ENCODE measurements at regions not wholly inside any gene's neighbourhood (a gene's known extent, or its start where the extent isn't known, plus 50 kb on each side); places are given as distances from the start of the nearest gene placed in this dataset.

- H3K36me3 ChIP-seq, result no peaks in the 10 kb centered on the region
- ATAC-seq, result no peak
- peaks cover 0 to 13% (median 0%) of the 10 kb centered on the region in 12 donors for H3K9me3 ChIP-seq
- intact Hi-C loops (cut with DNase I), result no loop called here
- TF ChIP-seq POLR2A (IDR thresholded peaks at IDR 0.05) (no peak), CTCF (IDR thresholded peaks at IDR 0.05) (no peak)
- no peak for DNase-seq
- H3K27ac ChIP-seq, result no peak overlapping the region
- H3K4me1 ChIP-seq, result peaks cover 0 to 13% (median 0%) of the 10 kb centered on the region in 12 donors
- WGBS, 4 donors, result 78 to 87% (median 82%) methylated on average over 4 of the region's 4 CpGs
- no peak overlapping the region for H3K4me3 ChIP-seq
- no peaks in the 10 kb centered on the region for H3K27me3 ChIP-seq
Measured at GRCh38 chr1:87864676-87865075, 536.0 kb downstream of the LMO4 start.

- no peak for ATAC-seq
- TF ChIP-seq POLR2A (IDR thresholded peaks at IDR 0.05) (no peak), CTCF (IDR thresholded peaks at IDR 0.05) (no peak)
- Histone ChIP-seq H3K36me3 (no peaks in the 10 kb centered on the region), H3K4me1 (peaks cover 0 to 18% (median 0%) of the 10 kb centered on the region in 12 donors), H3K4me3 (no peak overlapping the region), H3K27ac (no peak overlapping the region), H3K27me3 (no peaks in the 10 kb centered on the region), H3K9me3 (peaks cover 0 to 13% (median 0%) of the 10 kb centered on the region in 12 donors)
- no peak for DNase-seq
- intact Hi-C loops (cut with DNase I), result no loop called here
- WGBS, 4 donors, result 86 to 88% (median 88%) methylated on average over 3 of the region's 3 CpGs
Measured at GRCh38 chr1:87866416-87866815, 537.7 kb downstream of the LMO4 start.

GRCh38 chr1:87867626-87868025, 538.9 kb downstream of the LMO4 start:
- Histone ChIP-seq H3K27me3 (no peaks in the 10 kb centered on the region), H3K36me3 (no peaks in the 10 kb centered on the region), H3K4me1 (peaks cover 0 to 18% (median 0%) of the 10 kb centered on the region in 12 donors), H3K27ac (no peak overlapping the region), H3K9me3 (peaks cover 0 to 13% (median 0%) of the 10 kb centered on the region in 12 donors), H3K4me3 (no peak overlapping the region)
- DNase-seq (no peak), ATAC-seq (peak in 1 of 4 donors; percentile 18)
- intact Hi-C loops (cut with DNase I), result no loop called here
- TF ChIP-seq CTCF (IDR thresholded peaks at IDR 0.05), result no peak
- no peak for TF ChIP-seq POLR2A (IDR thresholded peaks at IDR 0.05)
- 74 to 89% (median 77%) methylated on average over 1 of the region's 1 CpG for WGBS, 4 donors

GRCh38 chr1:87869567-87869966, 540.9 kb downstream of the LMO4 start:
- H3K27me3 ChIP-seq, result no peaks in the 10 kb centered on the region
- no peak overlapping the region for H3K4me3 ChIP-seq
- ATAC-seq (peak in 2 of 4 donors; percentile 39 to 53), DNase-seq (no peak)
- H3K4me1 ChIP-seq, result peaks cover 0 to 18% (median 0%) of the 10 kb centered on the region in 12 donors
- H3K36me3 ChIP-seq, result no peaks in the 10 kb centered on the region
- H3K9me3 ChIP-seq, result peaks cover 0 to 13% (median 0%) of the 10 kb centered on the region in 12 donors
- intact Hi-C loops (cut with DNase I), result no loop called here
- WGBS, 4 donors, result 66 to 80% (median 78%) methylated on average over 1 of the region's 1 CpG
- peak overlapping the region in 1 of 12 donors; percentile 85 for H3K27ac ChIP-seq
- TF ChIP-seq CTCF (IDR thresholded peaks at IDR 0.05) (no peak), POLR2A (IDR thresholded peaks at IDR 0.05) (no peak)
